Muscle of leg (tissue), 3 donors: ENCODE measurements at regions not wholly inside any gene's neighbourhood (a gene's known extent, or its start where the extent isn't known, plus 50 kb on each side); places are given as distances from the start of the nearest gene placed in this dataset.
A peak's percentile ranks its signal among the peaks of the same experiment; 100 is the strongest.

Experiments
- DNase-seq: peaks from one replicate; pipeline ENCODE4 v3.0.0; 2013
- H3K27ac ChIP-seq: one replicate; pipeline ENCODE4 v1.5.1; 2013; ENCODE audit warnings: mild to moderate bottlenecking, low read length, control low read depth
- H3K27me3 ChIP-seq: one replicate; pipeline ENCODE4 v1.6.1; 2013; ENCODE audit warnings: low read length; ENCODE audit not compliant: control insufficient read depth, insufficient read depth
- H3K36me3 ChIP-seq: one replicate; pipeline ENCODE4 v1.6.1; 2013; ENCODE audit warnings: low read length; ENCODE audit not compliant: control insufficient read depth, insufficient read depth
- H3K4me1 ChIP-seq: one replicate; pipeline ENCODE4 v1.6.1; 2013; ENCODE audit warnings: low read length; ENCODE audit not compliant: control insufficient read depth, insufficient read depth
- H3K4me3 ChIP-seq: one replicate; pipeline ENCODE4 v1.5.1; 2013; ENCODE audit warnings: low read length, control low read depth
- H3K9me3 ChIP-seq: replicated peaks from 2 replicates; pipeline ENCODE4 v1.6.1; 2013; ENCODE audit warnings: low read depth, low read length; ENCODE audit not compliant: control insufficient read depth
- WGBS: methylation state at CpG from one replicate; pipeline ENCODE4 v1.1.5; 2013; ENCODE audit warnings: missing lambda C conversion rate; ENCODE audit not compliant: insufficient coverage; 5-methylcytosine and 5-hydroxymethylcytosine counted together

DNA sequence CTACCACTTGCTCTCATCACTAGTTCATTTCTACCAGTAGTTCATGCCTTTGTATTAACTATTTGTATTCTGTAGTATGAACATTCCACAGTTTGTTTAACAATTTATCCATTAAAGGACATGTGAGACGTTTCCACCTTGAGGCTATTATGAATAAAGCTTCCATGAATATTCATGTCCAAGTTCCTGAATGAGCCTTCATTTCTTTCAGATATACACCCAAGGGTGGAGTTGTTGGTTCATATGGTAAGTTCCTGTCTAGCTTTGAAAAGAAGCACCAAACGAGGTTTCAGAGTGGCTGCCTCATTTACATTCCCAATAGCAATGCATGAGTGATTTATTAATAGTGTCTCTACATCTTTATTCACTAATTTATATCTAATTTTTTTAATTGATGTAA lies 407.8 kb upstream of the C16orf82 start:
- WGBS, result no CpG with 5 or more reads among the region's 2 CpGs

DNA sequence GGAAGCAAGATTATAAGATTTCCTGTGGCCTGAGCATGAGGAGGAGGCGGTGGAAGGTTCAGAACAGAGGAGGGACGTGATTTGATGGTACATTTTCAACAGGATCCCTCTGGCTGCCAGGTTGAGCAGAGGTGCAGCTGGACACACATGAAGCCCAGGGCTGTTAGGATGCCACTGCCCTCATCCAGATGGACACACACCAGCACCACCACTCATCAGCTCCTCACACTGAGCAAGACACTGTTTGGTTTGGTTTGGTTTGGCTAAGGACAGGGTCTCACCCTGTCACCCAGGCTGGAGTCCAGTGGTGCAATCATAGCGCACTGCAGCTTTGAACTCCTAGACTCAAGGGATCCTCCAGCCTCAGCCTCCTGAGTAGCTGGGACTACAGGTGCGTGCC lies 402.6 kb upstream of the C16orf82 start:
- Histone ChIP-seq H3K36me3 (no peaks in the 10 kb centered on the region), H3K4me1 (peaks cover 2% of the 10 kb centered on the region), H3K9me3 (no peaks in the 10 kb centered on the region), H3K4me3 (no peak overlapping the region), H3K27me3 (no peaks in the 10 kb centered on the region), H3K27ac (no peak overlapping the region)
- WGBS, result 100% methylated on average over 2 of the region's 4 CpGs
- DNase-seq, result no peak

More for the DNA sequence above, 407.8 kb upstream of the C16orf82 start:
- no peak for DNase-seq
- H3K27ac ChIP-seq, result no peak overlapping the region
- H3K4me3 ChIP-seq, result no peak overlapping the region
- H3K9me3 ChIP-seq, result no peaks in the 10 kb centered on the region
- no peaks in the 10 kb centered on the region for H3K36me3 ChIP-seq
- no peaks in the 10 kb centered on the region for H3K27me3 ChIP-seq
- H3K4me1 ChIP-seq, result no peaks in the 10 kb centered on the region

DNA sequence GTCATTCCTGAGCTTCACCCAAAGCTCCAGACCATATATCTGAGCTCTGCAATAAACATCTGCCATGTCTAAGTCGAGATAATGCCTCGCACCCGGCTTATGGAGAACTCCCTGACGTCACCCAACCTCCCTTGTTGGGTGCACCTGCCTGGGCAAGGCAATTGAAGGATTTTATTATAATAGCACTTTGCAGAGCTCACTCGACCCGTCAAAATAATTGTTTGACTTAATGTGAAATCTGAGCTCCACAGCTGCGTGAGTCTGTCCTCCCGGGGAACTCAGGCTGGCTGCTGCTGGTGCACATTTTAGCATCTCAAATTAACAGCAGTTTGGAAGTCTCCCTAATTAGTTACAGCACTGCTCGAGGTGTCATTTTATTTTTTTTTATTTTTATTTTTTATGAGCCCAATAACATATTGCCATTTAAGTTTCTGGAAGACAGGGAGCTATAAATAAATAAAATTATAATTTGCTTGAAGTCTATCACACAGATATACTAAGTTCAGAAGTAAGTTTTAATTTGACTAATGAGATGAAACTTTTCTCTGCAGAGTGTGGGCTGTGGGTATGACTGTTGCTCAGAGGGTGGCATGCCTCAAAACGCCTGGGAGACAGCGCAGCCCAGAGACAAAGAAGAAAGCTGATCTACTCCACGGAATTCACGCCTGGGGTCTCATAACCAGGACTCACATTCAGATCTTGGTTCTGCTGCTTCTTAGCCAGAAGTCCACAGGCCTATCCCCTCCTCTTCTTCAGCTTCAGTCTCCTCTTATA lies 401.4 kb upstream of the C16orf82 start:
- Histone ChIP-seq H3K27ac (no peak overlapping the region), H3K4me3 (no peak overlapping the region), H3K36me3 (no peaks in the 10 kb centered on the region), H3K27me3 (no peaks in the 10 kb centered on the region), H3K4me1 (peaks cover 2% of the 10 kb centered on the region), H3K9me3 (no peaks in the 10 kb centered on the region)
- DNase-seq, result peak; percentile 4
- WGBS, result 27% methylated on average over 4 of the region's 13 CpGs

DNA sequence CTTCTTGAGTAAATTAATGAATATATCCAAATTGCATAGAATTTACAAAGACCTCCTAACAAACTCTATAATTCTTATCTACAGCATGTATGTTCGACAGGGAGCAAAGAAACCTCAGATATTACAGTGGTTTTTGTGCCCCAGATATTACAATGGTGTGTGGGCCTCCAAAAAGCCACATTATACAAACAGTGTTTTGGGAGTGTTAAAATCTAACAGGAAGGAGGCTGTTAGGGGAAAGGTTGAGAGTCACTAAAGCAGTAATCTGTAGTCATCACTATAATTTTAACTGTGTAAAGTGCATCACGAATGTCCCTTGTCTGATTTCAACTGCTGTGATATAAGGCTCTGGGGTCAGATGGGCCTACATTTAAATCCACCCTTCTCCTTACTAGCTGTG lies 400.2 kb upstream of the C16orf82 start:
- no peaks in the 10 kb centered on the region for H3K36me3 ChIP-seq
- WGBS, result no CpG with 5 or more reads among the region's 2 CpGs
- H3K27me3 ChIP-seq, result no peaks in the 10 kb centered on the region
- H3K4me3 ChIP-seq, result no peak overlapping the region
- peaks cover 2% of the 10 kb centered on the region for H3K4me1 ChIP-seq
- no peak overlapping the region for H3K27ac ChIP-seq
- no peaks in the 10 kb centered on the region for H3K9me3 ChIP-seq
- DNase-seq, result no peak

DNA sequence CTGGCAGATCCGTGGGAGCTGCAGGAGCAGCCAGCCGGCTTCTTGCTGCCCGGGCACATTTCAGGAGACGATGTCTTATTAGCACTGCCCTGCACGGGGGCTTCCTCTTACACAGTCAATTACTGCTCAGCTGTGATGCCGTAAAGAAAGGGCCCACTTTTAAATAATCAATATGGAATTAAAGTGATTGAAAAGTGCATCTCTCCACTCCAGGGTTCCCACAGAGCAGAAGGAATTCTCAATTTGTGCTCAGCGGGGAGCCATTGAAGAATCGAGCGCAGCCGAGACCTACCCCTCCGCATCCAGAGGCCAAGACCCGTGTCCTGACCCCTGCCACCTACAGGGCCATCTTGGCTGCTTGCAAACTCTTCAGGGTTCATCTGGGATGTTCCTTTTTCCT lies 399.4 kb upstream of the C16orf82 start:
- WGBS, result 53% methylated on average over 7 of the region's 12 CpGs
- Histone ChIP-seq H3K4me1 (peaks cover 2% of the 10 kb centered on the region), H3K4me3 (no peak overlapping the region), H3K36me3 (no peaks in the 10 kb centered on the region), H3K9me3 (no peaks in the 10 kb centered on the region), H3K27me3 (no peaks in the 10 kb centered on the region), H3K27ac (no peak overlapping the region)
- no peak for DNase-seq

DNA sequence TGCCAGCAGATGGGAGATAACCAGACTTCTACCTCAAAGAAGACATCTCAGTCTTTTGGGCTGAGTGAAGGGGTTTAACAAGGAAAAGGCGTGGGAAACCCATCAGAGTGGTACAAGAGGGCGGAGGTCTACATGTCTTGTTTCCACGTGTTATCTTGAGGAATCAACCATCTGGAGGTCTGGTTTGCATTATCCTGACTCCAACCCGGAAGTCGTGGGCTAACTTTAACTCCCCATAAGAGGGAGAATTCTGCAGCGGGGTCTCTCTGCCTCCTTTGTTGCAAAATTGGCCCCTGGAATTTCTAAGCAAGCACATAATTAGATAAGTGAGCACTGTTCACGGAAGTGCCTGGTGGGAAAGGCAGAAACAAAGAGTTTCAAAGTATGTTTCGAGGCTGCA lies 398.7 kb upstream of the C16orf82 start:
- no CpG with 5 or more reads among the region's 8 CpGs for WGBS

DNA sequence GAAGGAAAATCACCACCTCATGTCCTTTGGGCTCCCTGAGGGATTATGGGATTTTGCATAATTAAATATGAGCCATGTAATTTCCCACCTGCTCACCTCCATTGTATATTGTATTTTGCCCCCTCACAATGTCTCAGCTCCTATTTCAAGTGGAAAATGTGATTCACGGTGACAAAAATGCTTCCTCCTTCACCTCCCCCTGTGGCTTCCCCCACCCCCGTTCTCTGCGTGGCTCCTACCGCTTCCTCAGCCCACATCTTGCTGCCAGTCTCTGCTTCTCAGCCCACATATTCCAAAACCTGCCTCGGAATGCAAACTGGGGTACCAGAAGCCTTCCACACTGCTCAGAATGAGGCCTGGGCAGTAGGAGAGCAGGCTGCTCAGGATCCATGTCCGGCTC lies 394.5 kb upstream of the C16orf82 start:
- H3K4me1 ChIP-seq, result no peaks in the 10 kb centered on the region
- H3K27ac ChIP-seq, result no peak overlapping the region
- H3K36me3 ChIP-seq, result no peaks in the 10 kb centered on the region
- no peaks in the 10 kb centered on the region for H3K27me3 ChIP-seq
- peak; percentile 7 for DNase-seq
- no peaks in the 10 kb centered on the region for H3K9me3 ChIP-seq
- H3K4me3 ChIP-seq, result no peak overlapping the region
- WGBS, result 35% methylated on average over 5 of the region's 6 CpGs

More for the DNA sequence above, 398.7 kb upstream of the C16orf82 start:
- peak; percentile 16 for DNase-seq
- no peaks in the 10 kb centered on the region for H3K27me3 ChIP-seq
- H3K4me3 ChIP-seq, result no peak overlapping the region
- H3K4me1 ChIP-seq, result peaks cover 2% of the 10 kb centered on the region
- no peak overlapping the region for H3K27ac ChIP-seq
- H3K36me3 ChIP-seq, result no peaks in the 10 kb centered on the region
- H3K9me3 ChIP-seq, result no peaks in the 10 kb centered on the region

DNA sequence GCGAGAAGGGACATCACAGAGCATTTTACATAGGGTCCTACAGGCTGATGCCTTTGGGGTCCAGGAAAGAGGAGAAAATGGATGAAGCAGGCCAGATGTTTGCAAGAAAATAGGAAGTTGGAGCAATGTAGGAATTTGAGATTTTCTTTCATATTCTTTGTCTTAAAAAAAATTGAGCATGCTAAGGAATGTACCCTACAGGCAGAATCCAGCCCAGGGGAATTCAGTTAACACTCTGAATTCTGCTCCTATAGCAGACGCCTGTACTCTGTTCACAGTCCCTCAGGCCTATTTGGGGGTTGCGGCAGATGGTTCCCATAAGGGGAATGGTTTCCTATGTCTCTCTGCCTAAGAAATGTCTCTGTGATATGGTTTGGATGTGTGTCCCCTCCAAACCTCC lies 393.7 kb upstream of the C16orf82 start:
- DNase-seq, result no peak
- Histone ChIP-seq H3K27me3 (no peaks in the 10 kb centered on the region), H3K4me3 (no peak overlapping the region), H3K4me1 (no peaks in the 10 kb centered on the region), H3K36me3 (no peaks in the 10 kb centered on the region), H3K27ac (no peak overlapping the region), H3K9me3 (no peaks in the 10 kb centered on the region)
- no CpG with 5 or more reads among the region's 3 CpGs for WGBS

DNA sequence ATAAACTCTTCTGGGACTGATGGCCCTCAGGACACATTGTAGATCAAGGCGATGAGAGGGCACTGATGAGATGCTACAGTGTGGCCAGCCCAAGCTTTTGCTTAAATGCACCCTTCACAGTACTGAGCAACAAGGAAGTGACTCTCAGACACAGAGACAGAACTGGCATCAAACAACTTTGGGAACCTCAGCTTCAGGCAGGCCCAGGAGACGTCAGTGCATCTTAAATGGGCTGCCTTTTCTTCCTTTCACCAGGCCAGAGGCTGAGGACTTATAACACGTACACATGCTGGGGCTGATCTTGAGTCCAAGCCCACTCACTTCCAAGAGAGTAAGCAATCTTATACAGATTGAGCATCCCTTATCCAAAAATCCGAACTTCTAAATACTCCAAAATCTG lies 386.1 kb upstream of the C16orf82 start:
- Histone ChIP-seq H3K27me3 (no peaks in the 10 kb centered on the region), H3K4me3 (no peak overlapping the region), H3K4me1 (no peaks in the 10 kb centered on the region), H3K36me3 (no peaks in the 10 kb centered on the region), H3K27ac (no peak overlapping the region), H3K9me3 (no peaks in the 10 kb centered on the region)
- no peak for DNase-seq
- 89% methylated on average over 2 of the region's 4 CpGs for WGBS

DNA sequence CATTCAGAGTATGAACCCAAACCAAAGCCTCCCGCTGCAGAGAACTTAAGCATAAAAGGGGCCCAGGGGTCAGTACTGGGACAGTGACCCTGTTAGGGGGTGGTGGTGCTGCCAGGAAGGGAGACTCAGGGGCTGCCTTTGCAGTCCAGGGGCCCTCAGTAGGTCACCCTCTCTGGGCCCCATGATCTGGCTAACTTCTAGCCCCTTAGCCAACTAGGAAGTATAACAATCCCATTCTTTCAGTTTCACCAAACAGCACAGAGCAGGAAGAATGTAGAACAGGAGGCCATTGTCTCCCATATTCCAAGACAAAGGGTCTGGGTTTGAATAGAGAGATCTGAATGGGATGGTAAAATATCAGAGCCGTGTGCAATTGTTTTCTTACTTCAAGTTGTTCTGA lies 378.6 kb upstream of the C16orf82 start:
- Histone ChIP-seq H3K27ac (no peak overlapping the region), H3K9me3 (no peaks in the 10 kb centered on the region), H3K27me3 (no peaks in the 10 kb centered on the region), H3K36me3 (no peaks in the 10 kb centered on the region), H3K4me1 (no peaks in the 10 kb centered on the region), H3K4me3 (no peak overlapping the region)
- DNase-seq, result no peak
- WGBS, result no CpG with 5 or more reads among the region's 2 CpGs

DNA sequence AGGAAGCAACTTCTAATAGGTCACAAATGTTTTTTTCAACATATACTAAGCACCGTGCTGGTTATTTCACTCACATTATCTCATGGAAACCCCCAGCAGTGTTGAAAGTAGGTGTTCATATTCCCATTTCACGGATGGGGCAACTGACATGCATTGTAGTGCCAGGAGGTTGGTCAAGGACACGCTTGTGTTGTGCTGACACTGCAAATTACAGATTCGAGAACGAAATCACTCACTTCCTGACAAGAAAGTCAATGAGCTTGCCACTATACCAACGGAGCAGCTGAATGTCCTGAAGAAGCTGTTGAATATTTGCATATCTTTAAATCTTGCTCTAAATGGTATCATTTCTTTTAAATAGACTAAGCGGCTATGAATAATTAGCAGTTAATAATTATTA lies 378.0 kb upstream of the C16orf82 start:
- WGBS, result no CpG with 5 or more reads among the region's 7 CpGs
- H3K9me3 ChIP-seq, result no peaks in the 10 kb centered on the region
- no peaks in the 10 kb centered on the region for H3K4me1 ChIP-seq
- no peaks in the 10 kb centered on the region for H3K27me3 ChIP-seq
- H3K27ac ChIP-seq, result no peak overlapping the region
- no peaks in the 10 kb centered on the region for H3K36me3 ChIP-seq
- DNase-seq, result no peak
- no peak overlapping the region for H3K4me3 ChIP-seq
